Activated CD4-positive, alpha-beta T cell treated with anti-CD3 and anti-CD28 coated beads, Interleukin-2, amount 10 ng/mL, durations not matched to agents 7 days and 5 days (primary cell): ENCODE measurements at regions not wholly inside any gene's neighbourhood (a gene's known extent, or its start where the extent isn't known, plus 50 kb on each side); places are given as distances from the start of the nearest gene placed in this dataset.
"Not testable (repeated sequence)": the region's sequence is repeated elsewhere in the genome, so short reads cannot be mapped to it uniquely, and the experiment has no call there.

Source experiments
- CTCF ChIA-PET: fragments of 350-600 bp; sonication (Branson Sonifier 250); formaldehyde crosslinking; loops from one replicate; lab custom pipeline; 2021; ENCODE audit warnings: antibody characterized with exemption; lab: Charles Lee
- POLR2A ChIA-PET: fragments of 350-600 bp; sonication (Branson Sonifier 250); formaldehyde crosslinking; loops from one replicate; lab custom pipeline; 2021; ENCODE audit warnings: antibody characterized with exemption; lab: Charles Lee
- DNase-seq: peaks from one replicate; pipeline ENCODE4 v3.0.0-alpha.2; 2020
- H3K27ac Mint-ChIP-seq: one replicate; pipeline ENCODE4 v1.8.0; 2021; ENCODE audit warnings: mild to moderate bottlenecking, moderate library complexity, mixed read lengths
- H3K27me3 Mint-ChIP-seq: one replicate; pipeline ENCODE4 v1.8.0; 2021; ENCODE audit warnings: mixed read lengths
- H3K36me3 Mint-ChIP-seq: one replicate; pipeline ENCODE4 v1.8.0; 2021; ENCODE audit warnings: low read depth, mixed read lengths
- H3K4me1 Mint-ChIP-seq: one replicate; pipeline ENCODE4 v1.8.0; 2021; ENCODE audit warnings: mixed read lengths
- H3K4me3 Mint-ChIP-seq: one replicate; pipeline ENCODE4 v1.8.0; 2021; ENCODE audit warnings: mild to moderate bottlenecking, moderate library complexity, mixed read lengths
- H3K9me3 Mint-ChIP-seq: one replicate; pipeline ENCODE4 v1.8.0; 2021; ENCODE audit warnings: mixed read lengths

- Mint-ChIP-seq H3K27ac (no peak overlapping the region), H3K4me1 (no peaks in the 10 kb centered on the region), H3K27me3 (peaks cover 3% of the 10 kb centered on the region), H3K9me3 (no peaks in the 10 kb centered on the region), H3K36me3 (no peaks in the 10 kb centered on the region), H3K4me3 (no peak overlapping the region)
- ChIA-PET POLR2A (no interaction called here), CTCF (no interaction called here)
- DNase-seq: no peak
Measured at GRCh38 chr6:1002989-1003388, 308.9 kb upstream of the FOXQ1 start.

- ChIA-PET POLR2A (no interaction called here), CTCF (no interaction called here)
- H3K4me1 Mint-ChIP-seq: no peaks in the 10 kb centered on the region
- no peaks in the 10 kb centered on the region for H3K9me3 Mint-ChIP-seq
- DNase-seq: no peak
- no peak overlapping the region for H3K27ac Mint-ChIP-seq
- peaks cover 2% of the 10 kb centered on the region for H3K27me3 Mint-ChIP-seq
- H3K4me3 Mint-ChIP-seq: no peak overlapping the region
- no peaks in the 10 kb centered on the region for H3K36me3 Mint-ChIP-seq
Measured at GRCh38 chr6:1001655-1002349, 308.9 kb upstream of the EXOC2 start.

GRCh38 chr6:999552-999951 is 306.6 kb upstream of the EXOC2 start:
- H3K4me3 Mint-ChIP-seq: no peak overlapping the region
- no peaks in the 10 kb centered on the region for H3K9me3 Mint-ChIP-seq
- DNase-seq: no peak
- no peak overlapping the region for H3K27ac Mint-ChIP-seq
- no peaks in the 10 kb centered on the region for H3K36me3 Mint-ChIP-seq
- POLR2A ChIA-PET: no interaction called here
- CTCF ChIA-PET: no interaction called here
- H3K27me3 Mint-ChIP-seq: no peaks in the 10 kb centered on the region
- H3K4me1 Mint-ChIP-seq: no peaks in the 10 kb centered on the region

GRCh38 chr6:998551-998950 is 305.6 kb upstream of the EXOC2 start:
- H3K9me3 Mint-ChIP-seq: no peaks in the 10 kb centered on the region
- H3K36me3 Mint-ChIP-seq: no peaks in the 10 kb centered on the region
- H3K27ac Mint-ChIP-seq: no peak overlapping the region
- H3K27me3 Mint-ChIP-seq: no peaks in the 10 kb centered on the region
- POLR2A ChIA-PET: no interaction called here
- DNase-seq: no peak
- no peaks in the 10 kb centered on the region for H3K4me1 Mint-ChIP-seq
- CTCF ChIA-PET: no interaction called here
- no peak overlapping the region for H3K4me3 Mint-ChIP-seq

- no peaks in the 10 kb centered on the region for H3K9me3 Mint-ChIP-seq
- H3K36me3 Mint-ChIP-seq: no peaks in the 10 kb centered on the region
- no peaks in the 10 kb centered on the region for H3K4me1 Mint-ChIP-seq
- CTCF ChIA-PET: no interaction called here
- peaks cover 7% of the 10 kb centered on the region for H3K27me3 Mint-ChIP-seq
- POLR2A ChIA-PET: no interaction called here
- no peak for DNase-seq
- H3K4me3 Mint-ChIP-seq: no peak overlapping the region
- no peak overlapping the region for H3K27ac Mint-ChIP-seq
Measured at GRCh38 chr6:996271-996852, 303.4 kb upstream of the EXOC2 start.

- Mint-ChIP-seq H3K36me3 (no peaks in the 10 kb centered on the region), H3K9me3 (no peaks in the 10 kb centered on the region), H3K27ac (no peak overlapping the region), H3K4me1 (no peaks in the 10 kb centered on the region), H3K4me3 (no peak overlapping the region), H3K27me3 (peaks cover 25% of the 10 kb centered on the region)
- no peak for DNase-seq
- ChIA-PET POLR2A (no interaction called here), CTCF (no interaction called here)
Measured at GRCh38 chr6:991192-991591, 298.3 kb upstream of the EXOC2 start.

GRCh38 chr6:984031-984430 is 291.1 kb upstream of the EXOC2 start:
- Mint-ChIP-seq H3K4me3 (no peak overlapping the region), H3K27me3 (peaks cover 27% of the 10 kb centered on the region), H3K4me1 (no peaks in the 10 kb centered on the region), H3K27ac (no peak overlapping the region), H3K9me3 (no peaks in the 10 kb centered on the region), H3K36me3 (no peaks in the 10 kb centered on the region)
- ChIA-PET CTCF (no interaction called here), POLR2A (no interaction called here)
- no peak for DNase-seq

GRCh38 chr6:978937-979685 is 286.2 kb upstream of the EXOC2 start:
- no peaks in the 10 kb centered on the region for H3K4me1 Mint-ChIP-seq
- peaks cover 11% of the 10 kb centered on the region for H3K9me3 Mint-ChIP-seq
- H3K36me3 Mint-ChIP-seq: no peaks in the 10 kb centered on the region
- no peak overlapping the region for H3K27ac Mint-ChIP-seq
- ChIA-PET CTCF (no interaction called here), POLR2A (no interaction called here)
- no peak overlapping the region for H3K4me3 Mint-ChIP-seq
- DNase-seq: no peak
- peaks cover 31% of the 10 kb centered on the region for H3K27me3 Mint-ChIP-seq

GRCh38 chr6:977226-977625 is 284.3 kb upstream of the EXOC2 start:
- DNase-seq, POLR2A ChIA-PET, H3K4me1 Mint-ChIP-seq, H3K4me3 Mint-ChIP-seq, CTCF ChIA-PET, H3K27ac Mint-ChIP-seq, H3K36me3 Mint-ChIP-seq: not testable (repeated sequence)
- H3K27me3 Mint-ChIP-seq: peaks cover 31% of the 10 kb centered on the region
- peaks cover 11% of the 10 kb centered on the region for H3K9me3 Mint-ChIP-seq

- Mint-ChIP-seq H3K9me3 (peaks cover 11% of the 10 kb centered on the region), H3K27ac (no peak overlapping the region), H3K4me1 (no peaks in the 10 kb centered on the region), H3K4me3 (no peak overlapping the region), H3K27me3 (peaks cover 11% of the 10 kb centered on the region), H3K36me3 (no peaks in the 10 kb centered on the region)
- no peak for DNase-seq
- ChIA-PET POLR2A (no interaction called here), CTCF (no interaction called here)
Measured at GRCh38 chr6:971981-972640, 279.2 kb upstream of the EXOC2 start.

GRCh38 chr6:968791-969190 is 275.9 kb upstream of the EXOC2 start:
- Mint-ChIP-seq H3K4me1 (no peaks in the 10 kb centered on the region), H3K27ac (no peak overlapping the region), H3K4me3 (no peak overlapping the region), H3K27me3 (peaks cover 4% of the 10 kb centered on the region), H3K36me3 (no peaks in the 10 kb centered on the region), H3K9me3 (no peaks in the 10 kb centered on the region)
- no peak for DNase-seq
- ChIA-PET POLR2A (no interaction called here), CTCF (interaction anchor here (0.7 kb wide), 1 partner anchor 153 kb away, joined by 3 read pairs; no protein-coding TSS in a partner anchor)

GRCh38 chr6:967701-968100 is 274.8 kb upstream of the EXOC2 start:
- H3K36me3 Mint-ChIP-seq: no peaks in the 10 kb centered on the region
- CTCF ChIA-PET: interaction anchor here (0.7 kb wide), 1 partner anchor 859 kb away, joined by 3 read pairs; no protein-coding TSS in a partner anchor
- H3K27ac Mint-ChIP-seq: no peak overlapping the region
- H3K9me3 Mint-ChIP-seq: no peaks in the 10 kb centered on the region
- peaks cover 4% of the 10 kb centered on the region for H3K27me3 Mint-ChIP-seq
- no peak for DNase-seq
- POLR2A ChIA-PET: no interaction called here
- H3K4me3 Mint-ChIP-seq: no peak overlapping the region
- no peaks in the 10 kb centered on the region for H3K4me1 Mint-ChIP-seq

GRCh38 chr6:965343-965742 is 272.4 kb upstream of the EXOC2 start:
- CTCF ChIA-PET: no interaction called here
- Mint-ChIP-seq H3K36me3 (no peaks in the 10 kb centered on the region), H3K9me3 (no peaks in the 10 kb centered on the region), H3K4me3 (no peak overlapping the region), H3K27ac (no peak overlapping the region), H3K27me3 (peaks cover 4% of the 10 kb centered on the region), H3K4me1 (no peaks in the 10 kb centered on the region)
- POLR2A ChIA-PET: no interaction called here
- DNase-seq: no peak
